GM21717 (cell line): ENCODE measurements at regions not wholly inside any gene's neighbourhood (a gene's known extent, or its start where the extent isn't known, plus 50 kb on each side); places are given as distances from the start of the nearest gene placed in this dataset.
"Not testable (repeated sequence)": the region's sequence is repeated elsewhere in the genome, so short reads cannot be mapped to it uniquely, and the experiment has no call there.

Experiments used
- ATAC-seq: cut with Tn5 transposase; IDR thresholded peaks from one replicate; pipeline ENCODE4 v1.9.1; 2021; ENCODE audit warnings: mild to moderate bottlenecking, moderate library complexity; ENCODE audit not compliant: unreplicated experiment

DNA sequence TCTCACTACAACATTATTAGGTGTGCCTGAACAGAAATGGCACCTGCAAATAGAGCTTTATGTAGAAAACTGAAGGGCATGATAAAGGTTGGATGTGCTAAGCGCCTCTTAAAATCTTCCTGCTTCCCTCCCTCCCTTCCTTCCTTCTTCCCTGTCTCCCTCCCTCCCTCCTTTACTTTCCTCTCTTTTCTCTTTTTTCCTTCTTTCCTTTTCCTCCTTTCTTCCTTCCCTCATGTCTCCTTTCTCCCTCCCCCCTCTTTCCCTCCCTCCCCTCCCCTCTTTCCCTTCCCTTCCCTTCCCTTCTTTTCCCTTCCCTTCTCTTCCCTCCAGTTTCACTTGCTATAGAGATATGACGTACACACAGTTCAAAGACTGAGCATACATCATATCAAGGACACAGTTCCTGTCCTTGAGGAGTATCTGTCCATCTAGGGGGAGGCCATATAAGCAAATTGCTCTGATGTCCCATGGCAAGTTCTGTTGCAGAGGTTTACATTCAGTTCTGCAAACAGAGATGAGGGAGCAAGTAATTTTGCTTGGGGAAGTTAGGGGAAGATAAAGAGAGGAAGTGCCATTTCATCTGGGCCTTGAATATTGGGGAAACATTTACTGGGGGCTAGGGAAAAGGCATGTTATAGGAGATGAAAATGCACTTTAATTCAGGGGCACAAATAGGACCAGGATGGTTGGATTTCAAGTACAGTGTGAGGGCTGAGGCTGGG is 79.0 kb upstream of the EEF1E1 start:
- ATAC-seq: no peak

DNA sequence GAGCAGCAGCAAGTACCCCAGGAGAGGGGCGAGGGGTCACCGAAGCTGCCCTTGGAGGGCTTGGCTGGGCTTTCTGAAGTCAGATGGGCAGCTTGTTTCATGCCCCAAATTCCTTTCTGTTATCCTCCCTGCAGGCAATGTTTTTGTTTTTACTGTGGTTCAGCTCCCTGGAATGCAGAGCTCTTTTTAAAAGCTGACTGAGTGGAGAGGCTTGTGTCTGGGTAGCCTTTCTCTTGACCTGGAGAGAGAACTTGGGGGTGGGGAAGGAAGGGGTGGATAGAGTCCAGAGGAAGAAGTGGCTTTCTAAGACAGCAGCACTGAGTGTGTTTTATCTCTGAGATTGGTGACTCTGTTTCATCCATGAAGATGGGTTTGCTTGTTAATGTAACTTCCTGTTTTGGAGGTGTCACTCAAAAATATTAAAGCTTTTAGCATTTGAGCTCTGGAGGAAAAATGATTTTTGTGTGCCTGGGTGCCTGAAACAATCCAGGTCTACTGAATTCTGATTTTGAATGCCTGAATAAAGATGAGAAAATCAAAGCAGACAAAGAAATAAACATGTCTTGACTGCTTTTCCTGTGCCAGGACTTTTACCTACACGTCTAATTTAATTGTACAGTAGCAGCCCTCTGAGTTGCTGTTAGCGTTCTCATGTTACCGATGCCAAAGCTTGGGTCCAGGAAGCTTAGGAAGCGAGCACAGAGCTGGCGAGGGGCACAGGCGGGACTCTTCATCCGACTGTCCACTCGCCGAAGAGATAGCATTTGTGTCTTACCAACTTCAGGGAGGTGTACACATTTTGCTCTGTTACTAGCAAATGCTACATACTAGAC is 78.2 kb upstream of the EEF1E1 start:
- no peak for ATAC-seq

DNA sequence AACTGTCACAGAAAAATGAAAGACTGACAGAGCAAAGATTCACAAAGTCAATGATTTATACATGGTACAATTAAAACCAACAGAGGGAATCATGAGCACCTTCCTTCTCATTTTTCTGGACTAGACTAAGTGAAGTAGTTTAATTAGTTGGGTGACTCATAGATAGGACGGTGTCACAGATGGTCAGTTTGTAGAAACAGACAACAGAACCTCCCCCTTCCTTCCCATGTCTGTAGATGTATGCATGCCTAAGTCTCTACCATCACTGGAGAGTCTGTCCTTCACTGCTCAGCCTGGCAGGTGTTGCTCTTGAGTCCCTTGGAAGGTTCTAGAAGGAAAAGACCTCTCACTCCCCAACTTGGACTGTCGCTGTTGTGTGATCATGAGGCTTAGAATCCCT is 75.4 kb upstream of the EEF1E1 start:
- no peak for ATAC-seq

DNA sequence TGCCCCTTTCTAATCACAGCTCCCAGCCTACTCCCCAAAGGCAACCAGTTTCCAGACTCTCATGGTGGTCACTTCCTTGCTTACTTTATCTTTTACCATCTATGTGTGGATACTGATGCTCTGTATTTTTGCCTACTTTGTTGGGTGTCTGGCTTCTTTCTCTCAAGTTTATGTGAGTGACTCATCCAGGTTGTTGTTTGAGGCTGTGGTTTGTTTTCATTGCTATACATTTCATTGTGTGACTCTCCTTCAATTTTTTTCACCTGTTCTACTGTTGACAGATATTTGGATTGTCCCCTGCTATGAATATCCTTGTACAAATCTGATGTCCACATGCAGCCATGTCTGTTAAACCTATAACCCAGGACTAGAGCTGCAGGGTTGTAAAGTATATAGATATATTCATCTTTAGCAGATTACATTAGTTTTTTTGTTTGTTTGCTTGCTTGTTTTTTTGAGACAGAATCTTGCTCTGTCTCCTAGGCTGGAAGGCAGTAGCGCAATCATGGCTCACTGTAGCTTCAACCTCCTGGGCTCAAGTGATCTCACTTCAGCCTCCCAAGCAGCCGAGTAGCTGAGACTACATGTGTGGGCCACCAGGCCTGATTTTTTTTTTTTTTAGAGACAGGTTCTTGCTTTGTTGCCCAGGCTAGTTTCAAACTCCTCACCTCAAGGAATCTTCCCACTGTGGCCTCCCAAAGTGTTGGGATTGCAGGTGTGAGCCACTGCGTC is 72.9 kb upstream of the EEF1E1 start:
- no peak for ATAC-seq

DNA sequence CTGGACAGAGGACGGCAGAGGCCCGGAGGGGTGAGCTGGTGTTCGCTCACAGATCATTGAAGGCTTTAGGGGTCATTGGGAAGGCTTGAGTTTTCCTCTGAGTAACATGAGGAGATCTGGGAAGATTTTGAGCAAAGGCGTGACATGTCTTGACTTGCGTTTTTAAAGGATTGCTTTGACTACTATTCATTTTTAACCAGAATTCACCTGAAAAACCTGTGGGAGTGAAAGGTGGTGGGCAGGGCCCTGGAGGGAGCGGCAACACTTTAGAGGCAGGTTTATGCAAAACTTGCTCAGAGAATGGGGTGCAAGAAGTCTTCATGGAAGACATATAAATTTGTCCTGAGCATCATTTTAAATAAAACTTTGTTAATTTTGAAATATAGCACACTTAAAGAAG is 72.2 kb upstream of the EEF1E1 start:
- no peak for ATAC-seq

DNA sequence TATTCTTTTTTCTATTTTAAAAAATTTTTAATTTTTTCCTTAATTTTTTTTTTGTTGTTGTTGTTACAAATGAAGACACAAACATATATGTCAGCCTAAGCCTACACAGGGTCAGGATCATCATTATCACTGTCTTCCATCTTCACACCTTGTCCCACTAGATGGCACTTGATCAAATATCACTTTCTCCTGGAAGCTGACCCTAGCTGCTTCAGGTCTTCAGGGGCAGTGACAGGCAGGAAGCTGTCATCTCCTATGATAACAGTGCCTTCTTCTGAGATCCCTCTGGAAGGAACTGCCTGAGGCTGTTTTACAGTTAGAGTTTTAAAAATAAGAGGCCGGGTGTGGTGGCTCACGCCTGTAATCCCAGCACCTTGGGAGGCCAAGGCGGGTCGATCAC is 70.2 kb upstream of the EEF1E1 start:
- no peak for ATAC-seq

DNA sequence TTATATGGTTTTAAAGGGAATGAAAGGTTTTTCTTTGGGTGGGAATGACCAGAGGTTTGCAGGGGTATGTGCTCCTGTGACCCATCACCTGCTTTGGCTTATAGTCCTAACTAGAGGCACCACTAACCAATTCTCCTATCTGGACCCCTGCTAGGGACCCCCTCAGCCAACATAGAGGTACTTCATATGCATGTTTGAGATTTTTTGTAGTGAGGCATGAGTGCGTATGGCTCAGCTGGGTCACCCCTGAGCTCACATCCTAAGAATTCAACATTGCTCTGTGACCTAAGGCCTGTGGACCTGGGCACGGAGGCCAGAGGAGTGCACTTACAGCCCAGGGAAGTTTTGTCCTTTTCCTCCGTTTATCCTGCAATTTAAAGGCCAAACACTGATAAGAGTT is 68.4 kb upstream of the EEF1E1 start:
- ATAC-seq: no peak

DNA sequence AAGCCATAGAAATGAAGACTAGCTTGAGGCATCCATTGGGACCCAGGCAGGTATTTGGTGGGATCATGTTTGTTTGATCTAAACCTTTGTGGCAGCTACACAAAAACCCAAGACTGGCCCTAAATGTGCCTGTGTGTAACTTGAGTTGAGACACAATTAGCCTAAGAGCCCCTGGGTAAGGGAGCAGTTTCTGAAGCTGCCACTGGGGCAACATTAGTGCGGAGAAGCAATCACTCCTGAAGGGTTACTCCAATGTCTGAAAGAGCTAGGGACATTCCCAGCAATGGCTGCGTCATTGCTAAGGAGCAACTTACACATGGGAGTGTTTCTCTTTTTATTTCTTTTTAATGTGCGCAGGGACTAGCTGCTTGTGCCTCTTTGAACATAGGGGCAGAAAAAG is 67.9 kb upstream of the EEF1E1 start:
- no peak for ATAC-seq

DNA sequence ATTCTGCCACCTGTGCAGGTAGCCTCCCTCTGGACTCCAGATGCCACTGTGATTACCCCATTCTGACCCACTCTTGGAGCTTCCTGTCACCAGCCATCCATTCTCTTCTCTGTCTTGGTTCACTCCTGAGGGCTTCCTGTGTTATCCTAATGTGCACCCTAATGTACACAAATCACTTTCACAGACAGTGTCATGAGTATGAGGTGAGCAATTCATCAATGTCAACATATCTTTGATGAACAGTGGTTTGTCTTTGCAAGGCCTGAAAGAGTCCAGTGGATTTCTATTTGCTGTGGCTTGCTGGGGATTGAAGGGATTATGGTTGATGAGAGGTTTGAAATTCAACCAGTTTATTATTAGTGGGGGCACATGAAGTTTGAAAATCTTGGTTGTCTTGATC is 63.8 kb upstream of the EEF1E1 start:
- ATAC-seq: no peak

DNA sequence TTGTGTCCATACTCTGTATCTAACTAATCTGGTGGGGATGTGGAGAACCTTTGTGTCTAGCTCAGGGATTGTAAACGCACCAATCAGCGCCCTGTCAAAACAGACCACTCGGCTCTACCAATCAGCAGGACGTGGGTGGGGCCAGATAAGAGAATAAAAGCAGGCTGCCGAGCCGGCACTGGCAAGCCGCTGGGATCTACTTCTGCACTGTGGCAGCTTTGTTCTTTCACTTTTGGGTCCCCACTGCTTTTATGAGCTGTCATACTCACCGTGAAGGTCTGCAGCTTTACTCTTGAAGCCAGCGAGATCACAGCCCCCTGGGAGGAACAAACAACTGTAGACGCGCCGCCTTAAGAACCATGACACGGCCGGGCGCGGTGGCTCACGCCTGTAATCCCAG is 62.7 kb upstream of the EEF1E1 start:
- not testable (repeated sequence) for ATAC-seq

DNA sequence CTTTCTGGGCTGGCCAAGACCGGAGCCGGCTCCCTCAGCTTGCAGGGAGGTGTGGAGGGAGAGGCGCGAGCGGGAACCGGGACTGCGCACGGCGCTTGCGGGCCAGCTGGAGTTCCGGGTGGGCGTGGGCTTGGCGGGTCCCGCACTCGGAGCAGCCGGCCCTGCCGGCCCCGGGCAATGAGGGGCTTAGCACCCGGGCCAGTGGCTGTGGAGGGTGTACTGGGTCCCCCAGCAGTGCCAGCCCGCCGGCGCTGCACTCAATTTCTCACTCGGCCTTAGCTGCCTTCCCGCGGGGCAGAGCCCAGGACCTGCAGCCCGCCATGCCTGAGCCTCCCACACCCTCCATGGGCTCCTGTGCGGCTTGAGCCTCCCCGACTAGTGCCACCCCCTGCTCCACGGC is 61.9 kb upstream of the EEF1E1 start:
- not testable (repeated sequence) for ATAC-seq

DNA sequence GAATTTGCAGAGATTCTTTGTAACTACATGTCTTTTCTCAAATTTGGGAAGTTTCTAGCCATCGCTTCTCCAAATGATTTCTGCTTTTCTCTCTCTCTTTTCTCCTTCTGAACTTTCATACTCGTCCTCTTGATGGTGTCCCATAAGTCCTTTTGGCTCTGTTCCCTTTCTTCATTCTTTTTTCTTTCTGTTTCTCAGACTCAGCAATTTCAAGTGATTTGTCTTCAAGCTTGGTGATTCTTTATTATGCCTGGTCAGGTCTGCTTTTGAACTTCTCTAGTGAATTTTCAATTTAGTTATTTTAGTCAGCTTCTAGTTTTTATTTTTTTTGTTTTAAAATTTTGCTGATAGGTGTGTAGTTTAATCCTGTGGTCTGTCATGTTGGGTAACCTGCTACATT is 57.6 kb upstream of the EEF1E1 start:
- no peak for ATAC-seq

DNA sequence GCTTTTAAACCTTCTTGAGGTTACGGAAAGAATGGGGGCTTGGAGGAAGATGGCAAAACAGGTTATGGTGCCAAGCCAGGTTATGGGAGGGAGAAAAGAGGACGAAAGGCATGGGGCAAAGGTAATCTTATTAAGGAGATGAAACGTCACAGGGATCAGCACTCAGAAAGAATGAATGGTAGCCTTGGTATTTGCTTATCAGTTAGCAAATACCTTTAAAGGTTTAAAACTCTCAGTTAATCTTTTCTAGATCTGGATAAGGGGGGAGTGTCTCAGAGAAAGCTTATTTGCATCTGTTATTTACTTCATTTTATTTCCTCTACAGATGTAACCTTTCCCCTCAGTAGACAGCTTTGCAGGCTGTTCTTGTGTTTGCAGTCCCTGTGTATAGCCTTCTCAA is 55.5 kb upstream of the EEF1E1 start:
- no peak for ATAC-seq

DNA sequence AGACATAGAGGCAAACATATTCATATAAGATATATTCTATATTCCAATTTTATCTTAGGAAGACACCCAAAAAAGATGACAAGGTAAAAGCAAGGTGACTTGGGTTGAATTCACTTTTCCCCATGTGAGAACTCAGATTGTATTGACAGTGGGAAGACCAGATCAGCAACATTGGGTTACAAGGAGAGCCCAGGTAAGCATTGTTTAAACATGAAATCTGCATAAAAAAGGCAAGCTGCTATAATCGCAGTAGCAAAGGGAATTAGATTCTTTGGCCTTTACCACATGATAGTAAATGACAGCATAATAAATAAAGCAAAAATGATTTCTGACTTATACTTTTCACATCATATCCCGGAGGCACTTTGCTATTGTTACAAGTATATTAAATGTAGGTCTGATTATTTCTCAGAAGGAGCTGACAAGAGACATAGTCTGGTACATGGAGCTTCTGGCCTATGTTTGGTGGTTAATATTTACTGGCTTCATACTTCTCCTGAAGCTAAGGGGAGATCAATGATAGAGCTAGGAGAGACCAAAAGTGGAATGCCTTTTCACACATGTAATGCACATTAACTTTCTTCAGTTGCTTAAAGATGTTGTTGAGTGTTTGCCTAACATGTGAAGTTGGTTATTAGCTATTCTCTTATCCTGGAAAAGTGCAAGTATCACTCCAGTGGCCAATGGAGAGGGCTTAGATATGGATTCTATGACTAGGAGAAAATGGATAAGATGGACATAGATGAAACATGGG is 53.1 kb upstream of the EEF1E1 start:
- ATAC-seq: no peak
